H1 (cell line): ENCODE measurements at regions not wholly inside any gene's neighbourhood (a gene's known extent, or its start where the extent isn't known, plus 50 kb on each side); places are given as distances from the start of the nearest gene placed in this dataset.

Experiments
- CTCF ChIA-PET: fragments of 300-600 bp; sonication (Branson Sonifier 250); formaldehyde crosslinking; loops from one replicate; lab custom pipeline; 2021; ENCODE audit not compliant: partially characterized antibody; lab: Charles Lee
- POLR2A ChIA-PET: fragments of 300-600 bp; sonication (Branson Sonifier 250); formaldehyde crosslinking; loops from one replicate; lab custom pipeline; 2021; ENCODE audit warnings: inconsistent platforms; ENCODE audit not compliant: partially characterized antibody; lab: Charles Lee
- DNase-seq, 2 experiments: peaks; one replicate each; pipeline versions ENCODE4 v3.0.0 to v3.0.0-alpha.2; 2010 to 2022; ENCODE audit warnings: low spot score in 2 of 2, low read depth in 1 of 2, mixed read lengths in 1 of 2
- FAIRE-seq: peaks from 2 replicates; lab custom pipeline; 2011; peaks lifted over from hg19 to GRCh38; lab: Jason Lieb, UNC
- H2AFZ ChIP-seq: 2 replicates; pipeline ENCODE4 v1.8.1; 2012; ENCODE audit warnings: low read length, inconsistent platforms
- H2AK5ac ChIP-seq: 2 replicates; pipeline ENCODE4 v1.6.1; 2013; ENCODE audit warnings: low read depth, low read length
- H2BK120ac ChIP-seq: replicated peaks from 2 replicates; pipeline ENCODE3; 2013; ENCODE audit warnings: low read depth, low read length, inconsistent platforms
- H2BK12ac ChIP-seq: 2 replicates; pipeline ENCODE4 v1.6.1; 2013; ENCODE audit warnings: low read depth, low read length
- H2BK15ac ChIP-seq: 2 replicates; pipeline ENCODE4 v1.6.1; 2013; ENCODE audit warnings: low read length
- H2BK20ac ChIP-seq: 2 replicates; pipeline ENCODE4 v1.6.1; 2013; ENCODE audit warnings: low read length
- H2BK5ac ChIP-seq: 2 replicates; pipeline ENCODE4 v1.6.1; 2013; ENCODE audit warnings: low read depth, low read length
- H3K14ac ChIP-seq: 2 replicates; pipeline ENCODE4 v1.6.1; 2013; ENCODE audit warnings: inconsistent platforms; ENCODE audit not compliant: insufficient read length
- H3K18ac ChIP-seq: 2 replicates; pipeline ENCODE4 v1.6.1; 2013; ENCODE audit warnings: low read length; ENCODE audit errors: extremely low read depth
- H3K23ac ChIP-seq: 2 replicates; pipeline ENCODE4 v1.6.1; 2013; ENCODE audit warnings: inconsistent platforms; ENCODE audit not compliant: insufficient read length
- H3K23me2 ChIP-seq: 2 replicates; pipeline ENCODE4 v1.6.1; 2013; ENCODE audit warnings: low read depth, low read length
- H3K27ac ChIP-seq: 2 replicates; pipeline ENCODE4 v1.6.1; 2011; ENCODE audit warnings: low read depth, low read length, inconsistent platforms
- H3K27me3 ChIP-seq, 4 experiments: replicated peaks in 1 of 4; 1 replicate in 1 of 4; 2 replicates in 3 of 4; pipeline versions ENCODE4 v1.6.1 to v1.8.1; 2011 to 2013; ENCODE audit warnings: low read length in 3 of 4, mild to moderate bottlenecking in 3 of 4, inconsistent platforms in 2 of 4, mixed read lengths in 2 of 4, moderate library complexity in 1 of 4; ENCODE audit not compliant: control insufficient read depth in 3 of 4, insufficient read depth in 3 of 4; ENCODE audit errors: extremely low read depth in 1 of 4
- H3K36me3 ChIP-seq, 4 experiments: 2 replicates each; pipeline versions ENCODE4 v1.6.1 to v1.8.1; 2011 to 2013; ENCODE audit warnings: mild to moderate bottlenecking in 4 of 4, low read length in 3 of 4, moderate library complexity in 2 of 4, control low read depth in 1 of 4, inconsistent platforms in 1 of 4; ENCODE audit not compliant: insufficient read depth in 4 of 4, control insufficient read depth in 2 of 4
- H3K4ac ChIP-seq: replicated peaks from 2 replicates; pipeline ENCODE3; 2013; ENCODE audit warnings: low read length, low read depth, mixed read lengths, inconsistent platforms; ENCODE audit not compliant: insufficient read length
- H3K4me1 ChIP-seq, 4 experiments: replicated peaks in 1 of 4; 1 replicate in 1 of 4; 2 replicates in 3 of 4; pipeline versions ENCODE4 v1.6.1 to v1.8.1; 2011 to 2013; ENCODE audit warnings: low read length in 3 of 4, inconsistent platforms in 2 of 4, mixed read lengths in 1 of 4; ENCODE audit not compliant: insufficient read depth in 4 of 4, control insufficient read depth in 3 of 4
- H3K4me2 ChIP-seq, 2 experiments: 2 replicates each; pipeline versions ENCODE4 v1.6.1 to v1.8.1; 2011 to 2013; ENCODE audit warnings: low read depth in 2 of 2, low read length in 2 of 2, control low read depth in 1 of 2, inconsistent platforms in 1 of 2, mild to moderate bottlenecking in 1 of 2; ENCODE audit not compliant: insufficient read depth in 1 of 2
- H3K4me3 ChIP-seq, 4 experiments: fragments of 200-600, 300-600 bp in 1 of 4; sonication (generic), shearing (Covaris generic), sonication (Bioruptor Twin) in 1 of 4; 2 replicates each; pipeline versions ENCODE4 v1.5.1 to v1.8.1; 2011 to 2016; ENCODE audit warnings: low read length in 4 of 4, low read depth in 3 of 4, control low read depth in 2 of 4, inconsistent platforms in 2 of 4, mild to moderate bottlenecking in 2 of 4, mixed read lengths in 1 of 4, moderate library complexity in 1 of 4; ENCODE audit not compliant: insufficient read depth in 2 of 4; ENCODE audit errors: extremely low read depth in 1 of 4
- H3K56ac ChIP-seq: replicated peaks from 2 replicates; pipeline ENCODE3; 2013; ENCODE audit warnings: low read depth, mild to moderate bottlenecking, mixed read lengths, low read length, inconsistent platforms; ENCODE audit not compliant: insufficient read length
- H3K79me1 ChIP-seq: 2 replicates; pipeline ENCODE4 v1.6.1; 2013; ENCODE audit warnings: low read depth, low read length, control low read depth
- H3K79me2 ChIP-seq, 2 experiments: 2 replicates each; pipeline versions ENCODE4 v1.6.1 to v1.8.1; 2012 to 2013; ENCODE audit warnings: low read length in 2 of 2, mild to moderate bottlenecking in 2 of 2, inconsistent platforms in 1 of 2; ENCODE audit not compliant: insufficient read depth in 2 of 2, control insufficient read depth in 1 of 2
- H3K9ac ChIP-seq, 4 experiments: replicated peaks in 1 of 4; 1 replicate in 1 of 4; 2 replicates in 3 of 4; pipeline versions ENCODE4 v1.6.1 to v1.8.1; 2011 to 2013; ENCODE audit warnings: low read depth in 3 of 4, low read length in 3 of 4, control low read depth in 2 of 4, mild to moderate bottlenecking in 2 of 4, moderate library complexity in 2 of 4, inconsistent platforms in 1 of 4; ENCODE audit errors: extremely low read depth in 1 of 4
- H3K9me3 ChIP-seq, 2 experiments: 2 replicates each; pipeline versions ENCODE4 v1.6.1 to v1.8.1; 2012 to 2013; ENCODE audit warnings: mild to moderate bottlenecking in 2 of 2, moderate library complexity in 2 of 2, control low read depth in 1 of 2, inconsistent platforms in 1 of 2, low read depth in 1 of 2, low read length in 1 of 2, mixed read lengths in 1 of 2; ENCODE audit not compliant: insufficient read depth in 2 of 2
- H4K20me1 ChIP-seq, 2 experiments: replicated peaks in 1 of 2; 2 replicates each; pipeline versions ENCODE3 to v1.8.1; 2011 to 2013; ENCODE audit warnings: inconsistent platforms in 2 of 2, low read length in 2 of 2, mild to moderate bottlenecking in 1 of 2; ENCODE audit not compliant: insufficient read depth in 2 of 2, control insufficient read depth in 1 of 2
- H4K5ac ChIP-seq: 2 replicates; pipeline ENCODE4 v1.6.1; 2013; ENCODE audit warnings: low read length, low read depth, mixed read lengths, inconsistent platforms; ENCODE audit not compliant: insufficient read length
- H4K8ac ChIP-seq: 2 replicates; pipeline ENCODE4 v1.8.0; 2013; ENCODE audit warnings: mild to moderate bottlenecking, moderate library complexity, low read length, inconsistent platforms; ENCODE audit not compliant: insufficient read depth; ENCODE audit errors: extremely low read depth
- H4K91ac ChIP-seq: replicated peaks from 2 replicates; pipeline ENCODE3; 2013; ENCODE audit warnings: low read length, mixed read lengths, inconsistent platforms; ENCODE audit not compliant: insufficient read length
- ASH2L ChIP-seq: fragments of 200-600, 300-600 bp; sonication (generic); IDR thresholded peaks from one replicate; pipeline ENCODE4 v1.7.1; 2017; ENCODE audit warnings: low read length
- EZH2 ChIP-seq: fragments of 200-600 bp; sonication (generic); IDR thresholded peaks from 2 replicates; pipeline ENCODE4 v1.7.1; 2012; ENCODE audit warnings: low read depth, mild to moderate bottlenecking, moderate library complexity, low read length, inconsistent platforms; ENCODE audit not compliant: severe bottlenecking
- GABPA ChIP-seq: IDR thresholded peaks from 2 replicates; pipeline ENCODE4 v1.6.1; 2011; ENCODE audit warnings: mild to moderate bottlenecking, low read length, moderate library complexity, borderline replicate concordance; ENCODE audit not compliant: insufficient read depth
- JUN ChIP-seq: IDR thresholded peaks from 2 replicates; pipeline ENCODE4 v1.6.1; 2011; ENCODE audit warnings: low read depth, mild to moderate bottlenecking, improper control_type of control experiment, low read length
- JUND ChIP-seq: IDR thresholded peaks from 2 replicates; pipeline ENCODE4 v1.6.1; 2011; ENCODE audit warnings: mild to moderate bottlenecking, improper control_type of control experiment, low read length
- RNF2 ChIP-seq: fragments of 200-900, 300-1000 bp; sonication (generic); IDR thresholded peaks from 2 replicates; pipeline ENCODE4 v1.7.1; 2016; ENCODE audit warnings: borderline replicate concordance, low read depth, mild to moderate bottlenecking, antibody characterized with exemption, low read length; ENCODE audit not compliant: poor library complexity, severe bottlenecking; ENCODE audit errors: missing control alignments
- SIRT6 ChIP-seq: IDR thresholded peaks from one replicate; pipeline ENCODE4 v1.7.1; 2012; ENCODE audit warnings: low read length, inconsistent platforms
- SP1 ChIP-seq: IDR thresholded peaks from 2 replicates; pipeline ENCODE4 v1.6.1; 2011; ENCODE audit warnings: low read depth, low read length
- SP2 ChIP-seq: IDR thresholded peaks from 2 replicates; pipeline ENCODE4 v1.6.1; 2012; ENCODE audit warnings: mild to moderate bottlenecking, low read length, inconsistent platforms
- WGBS, 2 experiments: shearing (Covaris generic) in 1 of 2; methylation state at CpG; one replicate each; pipeline versions ENCODE4 v1.1.6 to v1.1.7; 2013 to 2015; ENCODE audit warnings: low lambda C conversion rate in 2 of 2, mixed read lengths in 2 of 2, inconsistent platforms in 1 of 2, low coverage in 1 of 2, missing lambda C conversion rate in 1 of 2; ENCODE audit not compliant: insufficient replicate concordance in 2 of 2, insufficient coverage in 1 of 2, insufficient read length in 1 of 2; ENCODE audit errors: extremely low coverage in 1 of 2, missing lambda C conversion rate in 1 of 2; 5-methylcytosine and 5-hydroxymethylcytosine counted together
- TF ChIP-seq, protein P1 (sequence below): IDR thresholded peaks from 2 replicates; pipeline ENCODE4 v1.6.1; 2012; ENCODE audit warnings: inconsistent platforms
- TF ChIP-seq, protein P2 (sequence below): IDR thresholded peaks from 2 replicates; pipeline ENCODE4 v1.6.1; 2012; ENCODE audit warnings: low read length, inconsistent platforms

GRCh38 chr22:49460592-49461281, 366.9 kb downstream of the BRD1 start:
- H3K27ac ChIP-seq, result no peak overlapping the region
- peaks cover 2% of the 10 kb centered on the region; the same call in 1 of the 2 replicates for H3K23me2 ChIP-seq
- H3K9ac ChIP-seq, result no peak overlapping the region
- no peaks in the 10 kb centered on the region; a peak in 1 of 7 replicates for H3K27me3 ChIP-seq
- no peaks in the 10 kb centered on the region for H3K9me3 ChIP-seq
- POLR2A ChIA-PET, result no interaction called here
- DNase-seq (no peak), FAIRE-seq (no peak)
- no peak overlapping the region for H3K18ac ChIP-seq
- CTCF ChIA-PET, result interaction anchor here (0.7 to 1.9 kb wide), 2 partner anchors 10 to 15 kb away, joined by 3 to 7 read pairs; no protein-coding TSS in a partner anchor
- H2BK20ac ChIP-seq, result no peak overlapping the region
- H3K56ac ChIP-seq, result no peak overlapping the region
- no peak overlapping the region for H3K4ac ChIP-seq
- 87% methylated on average over 15 of the region's 15 CpGs; no CpG with 5 or more reads in 1 of the 2 experiments for WGBS, 2 experiments
- H2AK5ac ChIP-seq, result no peak overlapping the region
- no peak overlapping the region for H2BK12ac ChIP-seq
- no peak overlapping the region for H2AFZ ChIP-seq
- no peaks in the 10 kb centered on the region for H3K79me2 ChIP-seq
- H3K36me3 ChIP-seq, result no peaks in the 10 kb centered on the region
- no peak overlapping the region for H4K91ac ChIP-seq
- no peak overlapping the region for H2BK120ac ChIP-seq
- peaks cover 0 to 7% (median 0%) of the 10 kb centered on the region in 4 experiments; a peak in 2 of 7 replicates for H3K4me1 ChIP-seq
- H2BK15ac ChIP-seq, result no peak overlapping the region
- no peak overlapping the region for H4K5ac ChIP-seq
- H3K14ac ChIP-seq, result no peak overlapping the region
- H3K4me3 ChIP-seq, result no peak overlapping the region
- no peak overlapping the region for H3K23ac ChIP-seq
- peaks cover 0 to 3% of the 10 kb centered on the region in 2 experiments for H4K20me1 ChIP-seq
- H4K8ac ChIP-seq, result no peak overlapping the region
- H2BK5ac ChIP-seq, result no peak overlapping the region
- H3K79me1 ChIP-seq, result no peaks in the 10 kb centered on the region
- H3K4me2 ChIP-seq, result no peak overlapping the region
- no peak for TF ChIP-seq JUN
- no peak for TF ChIP-seq JUND
- TF ChIP-seq, protein P1, sequence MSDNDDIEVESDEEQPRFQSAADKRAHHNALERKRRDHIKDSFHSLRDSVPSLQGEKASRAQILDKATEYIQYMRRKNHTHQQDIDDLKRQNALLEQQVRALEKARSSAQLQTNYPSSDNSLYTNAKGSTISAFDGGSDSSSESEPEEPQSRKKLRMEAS, result no peak
- no peak for TF ChIP-seq ASH2L
- no peak for TF ChIP-seq SIRT6
- TF ChIP-seq EZH2, result no peak
- TF ChIP-seq SP1, result no peak
- TF ChIP-seq, protein P2, sequence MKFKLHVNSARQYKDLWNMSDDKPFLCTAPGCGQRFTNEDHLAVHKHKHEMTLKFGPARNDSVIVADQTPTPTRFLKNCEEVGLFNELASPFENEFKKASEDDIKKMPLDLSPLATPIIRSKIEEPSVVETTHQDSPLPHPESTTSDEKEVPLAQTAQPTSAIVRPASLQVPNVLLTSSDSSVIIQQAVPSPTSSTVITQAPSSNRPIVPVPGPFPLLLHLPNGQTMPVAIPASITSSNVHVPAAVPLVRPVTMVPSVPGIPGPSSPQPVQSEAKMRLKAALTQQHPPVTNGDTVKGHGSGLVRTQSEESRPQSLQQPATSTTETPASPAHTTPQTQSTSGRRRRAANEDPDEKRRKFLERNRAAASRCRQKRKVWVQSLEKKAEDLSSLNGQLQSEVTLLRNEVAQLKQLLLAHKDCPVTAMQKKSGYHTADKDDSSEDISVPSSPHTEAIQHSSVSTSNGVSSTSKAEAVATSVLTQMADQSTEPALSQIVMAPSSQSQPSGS, result no peak
- TF ChIP-seq RNF2, result no peak
- no peak for TF ChIP-seq GABPA
- TF ChIP-seq SP2, result no peak
